GM23338 (cell line): ENCODE measurements at regions not wholly inside any gene's neighbourhood (a gene's known extent, or its start where the extent isn't known, plus 50 kb on each side); places are given as distances from the start of the nearest gene placed in this dataset.

ENCODE experiments used
- ATAC-seq: fragments of 200-7000 bp; cut with Tn5 transposase; 3 replicates; pipeline ENCODE4 v1.9.1; 2020
- DNase-seq: peaks from one replicate; pipeline ENCODE4 v3.0.0-alpha.2; 2015; ENCODE audit warnings: low spot score
- H2AFZ ChIP-seq: fragments of 200-600 bp; sonication (generic); 2 replicates; pipeline ENCODE4 v1.8.0; 2016; ENCODE audit warnings: antibody characterized with exemption, mild to moderate bottlenecking, moderate library complexity
- H3F3A ChIP-seq: fragments of 200-600 bp; sonication (generic); replicated peaks from 2 replicates; pipeline ENCODE4 v1.8.0; 2017; ENCODE audit warnings: antibody characterized with exemption, mixed run types, low read depth
- H3K27ac ChIP-seq: fragments of 200-600 bp; sonication (generic); 2 replicates; pipeline ENCODE4 v1.6.1; 2016; ENCODE audit warnings: low read depth
- H3K27me3 ChIP-seq: fragments of 200-600 bp; sonication (generic); 2 replicates; pipeline ENCODE4 v1.8.0; 2016; ENCODE audit warnings: mild to moderate bottlenecking, mixed run types, moderate library complexity; ENCODE audit not compliant: insufficient read depth
- H3K36me3 ChIP-seq: fragments of 200-600 bp; sonication (generic); 2 replicates; pipeline ENCODE4 v1.8.0; 2016; ENCODE audit warnings: mild to moderate bottlenecking; ENCODE audit not compliant: insufficient read depth
- H3K4me1 ChIP-seq: fragments of 200-600 bp; sonication (generic); 2 replicates; pipeline ENCODE4 v1.8.0; 2016; ENCODE audit warnings: mild to moderate bottlenecking, moderate library complexity; ENCODE audit not compliant: insufficient read depth
- H3K4me2 ChIP-seq: fragments of 200-600 bp; sonication (generic); 2 replicates; pipeline ENCODE4 v1.7.1; 2017; ENCODE audit warnings: mixed run types
- H3K4me3 ChIP-seq: fragments of 200-600 bp; sonication (generic); 2 replicates; pipeline ENCODE4 v1.6.1; 2016; ENCODE audit warnings: mixed run types
- H3K79me2 ChIP-seq: fragments of 200-600 bp; sonication (generic); replicated peaks from 2 replicates; pipeline ENCODE4 v1.8.0; 2017; ENCODE audit warnings: mild to moderate bottlenecking; ENCODE audit not compliant: insufficient read depth
- H3K9me2 ChIP-seq: fragments of 200-600 bp; sonication (generic); 2 replicates; pipeline ENCODE4 v1.8.0; 2017; ENCODE audit not compliant: insufficient read depth
- H4K20me1 ChIP-seq: fragments of 200-600 bp; sonication (generic); replicated peaks from 2 replicates; pipeline ENCODE4 v1.8.0; 2017; ENCODE audit warnings: mild to moderate bottlenecking; ENCODE audit not compliant: insufficient read depth
- H3K27ac Mint-ChIP-seq: 2 replicates; pipeline ENCODE4 v1.8.0; 2020; ENCODE audit warnings: inconsistent platforms, mild to moderate bottlenecking, moderate library complexity, mixed read lengths
- H3K27me3 Mint-ChIP-seq: 3 replicates; pipeline ENCODE4 v1.8.0; 2022; ENCODE audit warnings: low read depth, mild to moderate bottlenecking, moderate library complexity, mixed read lengths, inconsistent platforms; ENCODE audit not compliant: insufficient read depth, poor library complexity
- H3K36me3 Mint-ChIP-seq: 3 replicates; pipeline ENCODE4 v1.8.0; 2021; ENCODE audit warnings: low read depth, mild to moderate bottlenecking, inconsistent platforms, moderate library complexity, mixed read lengths
- H3K4me1 Mint-ChIP-seq: 3 replicates; pipeline ENCODE4 v1.8.0; 2020; ENCODE audit warnings: mild to moderate bottlenecking, inconsistent platforms, mixed read lengths
- H3K4me3 Mint-ChIP-seq: 3 replicates; pipeline ENCODE4 v1.8.0; 2021; ENCODE audit warnings: moderate library complexity, mild to moderate bottlenecking, inconsistent platforms, mixed read lengths
- H3K9me3 Mint-ChIP-seq: 3 replicates; pipeline ENCODE4 v1.8.0; 2020; ENCODE audit warnings: moderate library complexity, mild to moderate bottlenecking, inconsistent platforms, mixed read lengths
- CREB1 ChIP-seq: fragments of 250-450 bp; sonication (Bioruptor Pico); IDR thresholded peaks from 2 replicates; pipeline ENCODE4 v1.5.0; 2020; ENCODE audit warnings: low read depth, mild to moderate bottlenecking, moderate library complexity
- CTCF ChIP-seq, 2 experiments: fragments of 200-600 bp in 1 of 2; sonication (generic) in 1 of 2; conservative IDR thresholded peaks; 2 replicates each; pipeline versions ENCODE4 v1.5.1 to v1.6.1; 2016 to 2017; ENCODE audit warnings: antibody characterized with exemption in 2 of 2, low read depth in 2 of 2, mild to moderate bottlenecking in 2 of 2, moderate library complexity in 1 of 2
- EZH2 ChIP-seq: fragments of 200-600 bp; sonication (generic); IDR thresholded peaks from one replicate; pipeline ENCODE4 v1.8.0; 2017; ENCODE audit warnings: antibody characterized with exemption, mild to moderate bottlenecking, low read depth; ENCODE audit not compliant: unreplicated experiment
- EZH2phosphoT487 ChIP-seq: fragments of 200-600 bp; sonication (generic); IDR thresholded peaks from one replicate; pipeline ENCODE4 v1.8.1; 2018; ENCODE audit warnings: antibody characterized with exemption; ENCODE audit not compliant: unreplicated experiment
- JUNB ChIP-seq: IDR thresholded peaks from one replicate; pipeline ENCODE4 v1.6.1; 2016; ENCODE audit warnings: antibody characterized with exemption; ENCODE audit not compliant: unreplicated experiment
- NANOG ChIP-seq: IDR thresholded peaks from 2 replicates; pipeline ENCODE4 v1.6.1; 2016; ENCODE audit warnings: antibody characterized with exemption, borderline replicate concordance
- POLR2AphosphoS5 ChIP-seq: IDR thresholded peaks from 2 replicates; pipeline ENCODE4 v1.6.1; 2016; ENCODE audit warnings: antibody characterized with exemption, low read depth
- REST ChIP-seq: IDR thresholded peaks from one replicate; pipeline ENCODE4 v1.6.1; 2018; ENCODE audit warnings: antibody characterized with exemption; ENCODE audit not compliant: unreplicated experiment
- STAT1 ChIP-seq: IDR thresholded peaks from one replicate; pipeline ENCODE4 v1.6.1; 2016; ENCODE audit warnings: antibody characterized with exemption; ENCODE audit not compliant: unreplicated experiment
- ZNF114 ChIP-seq: fragments of 250-450 bp; sonication (Bioruptor Pico); IDR thresholded peaks from 2 replicates; pipeline ENCODE4 v1.5.0; 2020; ENCODE audit warnings: mild to moderate bottlenecking, moderate library complexity
- ZNF331 ChIP-seq: fragments of 250-450 bp; sonication (Bioruptor Pico); IDR thresholded peaks from 2 replicates; pipeline ENCODE4 v1.5.0; 2020; ENCODE audit warnings: low read depth, mild to moderate bottlenecking, moderate library complexity
- TF ChIP-seq, protein P1 (sequence below): fragments of 250-450 bp; sonication (Bioruptor Pico); IDR thresholded peaks from 2 replicates; pipeline ENCODE4 v1.5.0; 2020; ENCODE audit warnings: mild to moderate bottlenecking, moderate library complexity
- TF ChIP-seq, protein P2 (sequence below): IDR thresholded peaks from 2 replicates; pipeline ENCODE4 v1.6.1; 2016; ENCODE audit warnings: antibody characterized with exemption

DNA sequence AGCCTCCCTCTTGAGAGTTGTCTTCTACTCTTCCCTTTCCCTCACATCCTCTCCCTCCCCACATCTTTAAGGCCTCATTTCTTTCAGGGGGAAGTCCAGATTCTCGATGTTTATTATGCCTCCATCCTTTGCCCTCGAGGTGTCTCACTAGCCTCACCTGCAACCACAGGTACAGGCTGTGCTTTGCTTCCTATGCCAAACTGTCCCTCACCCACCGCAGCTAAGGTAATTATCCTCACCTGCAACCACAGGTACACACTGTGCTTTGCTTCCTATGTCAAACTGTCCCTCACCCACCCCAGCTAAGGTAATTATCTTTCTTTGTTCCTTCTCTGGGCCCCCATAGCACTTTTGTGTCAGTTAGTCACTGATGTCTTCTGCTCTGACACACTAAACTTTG lies 328.1 kb upstream of the SNX7 start (continued):
- no peak for TF ChIP-seq REST
- no peak for TF ChIP-seq STAT1

DNA sequence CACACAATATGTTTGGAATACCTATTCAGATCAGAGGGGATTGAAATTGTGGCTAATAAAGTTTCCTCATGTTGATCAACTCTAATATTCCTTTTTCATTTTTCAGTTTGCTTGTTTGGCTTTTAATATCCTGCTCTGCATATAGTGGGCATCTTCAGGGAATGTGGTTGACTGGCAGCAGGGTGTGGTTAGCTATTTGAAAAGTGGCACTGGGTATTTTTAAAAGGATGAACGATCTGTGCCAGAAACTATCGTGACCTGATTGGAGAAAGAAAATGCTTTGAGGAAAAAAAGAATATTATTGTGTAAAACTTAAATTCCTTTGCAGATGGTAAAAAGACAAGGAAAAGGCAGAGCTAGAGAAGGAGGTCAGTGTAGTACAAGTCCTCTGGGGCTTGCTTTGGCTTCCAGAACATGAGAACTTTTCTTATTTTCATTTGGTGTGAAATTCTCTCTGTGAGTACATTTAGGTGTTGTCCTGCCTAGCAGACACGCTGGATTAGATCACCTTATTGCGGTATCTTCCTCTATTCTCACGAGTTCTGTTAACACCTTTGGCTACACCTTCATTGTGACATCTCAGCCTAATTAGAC lies 329.7 kb upstream of the SNX7 start:
- no peak overlapping the region for H3K27ac Mint-ChIP-seq
- H3K36me3 Mint-ChIP-seq: no peaks in the 10 kb centered on the region
- TF ChIP-seq CREB1 (no peak), ZNF114 (no peak), POLR2AphosphoS5 (no peak), EZH2phosphoT487 (no peak), CTCF (conservative IDR thresholded peaks at IDR 0.05; ENCODE audit: low read depth in 2 of 2) (no peak), EZH2 (no peak), STAT1 (no peak), NANOG (no peak), JUNB (no peak), ZNF331 (CRISPR knock-in tag) (no peak)
- TF ChIP-seq, protein P1, sequence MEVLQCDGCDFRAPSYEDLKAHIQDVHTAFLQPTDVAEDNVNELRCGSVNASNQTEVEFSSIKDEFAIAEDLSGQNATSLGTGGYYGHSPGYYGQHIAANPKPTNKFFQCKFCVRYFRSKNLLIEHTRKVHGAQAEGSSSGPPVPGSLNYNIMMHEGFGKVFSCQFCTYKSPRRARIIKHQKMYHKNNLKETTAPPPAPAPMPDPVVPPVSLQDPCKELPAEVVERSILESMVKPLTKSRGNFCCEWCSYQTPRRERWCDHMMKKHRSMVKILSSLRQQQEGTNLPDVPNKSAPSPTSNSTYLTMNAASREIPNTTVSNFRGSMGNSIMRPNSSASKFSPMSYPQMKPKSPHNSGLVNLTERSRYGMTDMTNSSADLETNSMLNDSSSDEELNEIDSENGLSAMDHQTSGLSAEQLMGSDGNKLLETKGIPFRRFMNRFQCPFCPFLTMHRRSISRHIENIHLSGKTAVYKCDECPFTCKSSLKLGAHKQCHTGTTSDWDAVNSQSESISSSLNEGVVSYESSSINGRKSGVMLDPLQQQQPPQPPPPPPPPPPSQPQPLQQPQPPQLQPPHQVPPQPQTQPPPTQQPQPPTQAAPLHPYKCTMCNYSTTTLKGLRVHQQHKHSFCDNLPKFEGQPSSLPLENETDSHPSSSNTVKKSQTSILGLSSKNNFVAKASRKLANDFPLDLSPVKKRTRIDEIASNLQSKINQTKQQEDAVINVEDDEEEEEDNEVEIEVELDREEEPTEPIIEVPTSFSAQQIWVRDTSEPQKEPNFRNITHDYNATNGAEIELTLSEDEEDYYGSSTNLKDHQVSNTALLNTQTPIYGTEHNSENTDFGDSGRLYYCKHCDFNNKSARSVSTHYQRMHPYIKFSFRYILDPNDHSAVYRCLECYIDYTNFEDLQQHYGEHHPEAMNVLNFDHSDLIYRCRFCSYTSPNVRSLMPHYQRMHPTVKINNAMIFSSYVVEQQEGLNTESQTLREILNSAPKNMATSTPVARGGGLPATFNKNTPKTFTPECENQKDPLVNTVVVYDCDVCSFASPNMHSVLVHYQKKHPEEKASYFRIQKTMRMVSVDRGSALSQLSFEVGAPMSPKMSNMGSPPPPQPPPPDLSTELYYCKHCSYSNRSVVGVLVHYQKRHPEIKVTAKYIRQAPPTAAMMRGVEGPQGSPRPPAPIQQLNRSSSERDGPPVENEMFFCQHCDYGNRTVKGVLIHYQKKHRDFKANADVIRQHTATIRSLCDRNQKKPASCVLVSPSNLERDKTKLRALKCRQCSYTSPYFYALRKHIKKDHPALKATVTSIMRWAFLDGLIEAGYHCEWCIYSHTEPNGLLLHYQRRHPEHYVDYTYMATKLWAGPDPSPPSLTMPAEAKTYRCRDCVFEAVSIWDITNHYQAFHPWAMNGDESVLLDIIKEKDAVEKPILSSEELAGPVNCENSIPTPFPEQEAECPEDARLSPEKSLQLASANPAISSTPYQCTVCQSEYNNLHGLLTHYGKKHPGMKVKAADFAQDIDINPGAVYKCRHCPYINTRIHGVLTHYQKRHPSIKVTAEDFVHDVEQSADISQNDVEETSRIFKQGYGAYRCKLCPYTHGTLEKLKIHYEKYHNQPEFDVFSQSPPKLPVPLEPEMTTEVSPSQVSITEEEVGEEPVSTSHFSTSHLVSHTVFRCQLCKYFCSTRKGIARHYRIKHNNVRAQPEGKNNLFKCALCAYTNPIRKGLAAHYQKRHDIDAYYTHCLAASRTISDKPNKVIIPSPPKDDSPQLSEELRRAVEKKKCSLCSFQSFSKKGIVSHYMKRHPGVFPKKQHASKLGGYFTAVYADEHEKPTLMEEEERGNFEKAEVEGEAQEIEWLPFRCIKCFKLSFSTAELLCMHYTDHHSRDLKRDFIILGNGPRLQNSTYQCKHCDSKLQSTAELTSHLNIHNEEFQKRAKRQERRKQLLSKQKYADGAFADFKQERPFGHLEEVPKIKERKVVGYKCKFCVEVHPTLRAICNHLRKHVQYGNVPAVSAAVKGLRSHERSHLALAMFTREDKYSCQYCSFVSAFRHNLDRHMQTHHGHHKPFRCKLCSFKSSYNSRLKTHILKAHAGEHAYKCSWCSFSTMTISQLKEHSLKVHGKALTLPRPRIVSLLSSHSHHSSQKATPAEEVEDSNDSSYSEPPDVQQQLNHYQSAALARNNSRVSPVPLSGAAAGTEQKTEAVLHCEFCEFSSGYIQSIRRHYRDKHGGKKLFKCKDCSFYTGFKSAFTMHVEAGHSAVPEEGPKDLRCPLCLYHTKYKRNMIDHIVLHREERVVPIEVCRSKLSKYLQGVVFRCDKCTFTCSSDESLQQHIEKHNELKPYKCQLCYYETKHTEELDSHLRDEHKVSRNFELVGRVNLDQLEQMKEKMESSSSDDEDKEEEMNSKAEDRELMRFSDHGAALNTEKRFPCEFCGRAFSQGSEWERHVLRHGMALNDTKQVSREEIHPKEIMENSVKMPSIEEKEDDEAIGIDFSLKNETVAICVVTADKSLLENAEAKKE (CRISPR knock-in tag): no peak
- TF ChIP-seq, protein P2, sequence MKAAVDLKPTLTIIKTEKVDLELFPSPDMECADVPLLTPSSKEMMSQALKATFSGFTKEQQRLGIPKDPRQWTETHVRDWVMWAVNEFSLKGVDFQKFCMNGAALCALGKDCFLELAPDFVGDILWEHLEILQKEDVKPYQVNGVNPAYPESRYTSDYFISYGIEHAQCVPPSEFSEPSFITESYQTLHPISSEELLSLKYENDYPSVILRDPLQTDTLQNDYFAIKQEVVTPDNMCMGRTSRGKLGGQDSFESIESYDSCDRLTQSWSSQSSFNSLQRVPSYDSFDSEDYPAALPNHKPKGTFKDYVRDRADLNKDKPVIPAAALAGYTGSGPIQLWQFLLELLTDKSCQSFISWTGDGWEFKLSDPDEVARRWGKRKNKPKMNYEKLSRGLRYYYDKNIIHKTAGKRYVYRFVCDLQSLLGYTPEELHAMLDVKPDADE: no peak

More for the DNA sequence above, 329.7 kb upstream of the SNX7 start:
- H3K79me2 ChIP-seq: no peaks in the 10 kb centered on the region
- no peak overlapping the region for H2AFZ ChIP-seq
- H3K9me2 ChIP-seq: peaks cover 5% of the 10 kb centered on the region; the same call in 1 of the 2 replicates
- DNase-seq: no peak
- peaks cover 4% of the 10 kb centered on the region; the same call in 1 of the 2 replicates for H3K4me1 ChIP-seq
- no peaks in the 10 kb centered on the region for H3K27me3 ChIP-seq
- H3K4me3 ChIP-seq: no peak overlapping the region
- ATAC-seq: no peak
- no peaks in the 10 kb centered on the region for H4K20me1 ChIP-seq
- Mint-ChIP-seq H3K4me1 (peaks cover 5% of the 10 kb centered on the region; the same call in 2 of the 3 replicates), H3K4me3 (no peak overlapping the region), H3K9me3 (no peaks in the 10 kb centered on the region), H3K27me3 (no peaks in the 10 kb centered on the region)
- no peaks in the 10 kb centered on the region for H3K36me3 ChIP-seq
- no peak overlapping the region for H3K4me2 ChIP-seq
- no peaks in the 10 kb centered on the region for H3F3A ChIP-seq
- no peak overlapping the region for H3K27ac ChIP-seq
